Upper lobe of left lung (tissue), 4 donors: ENCODE measurements at regions not wholly inside any gene's neighbourhood (a gene's known extent, or its start where the extent isn't known, plus 50 kb on each side); places are given as distances from the start of the nearest gene placed in this dataset.

ENCODE experiments used
- EP300 ChIP-seq, 4 donors: sonication (generic); formaldehyde crosslinking; IDR thresholded peaks; one replicate each; pipeline ENCODE4 v1.5.1; 2017; ENCODE audit warnings: antibody characterized with exemption in 4 of 4, control low read depth in 2 of 4
- POLR2A ChIP-seq, 4 donors: fragments of 450-650 bp; IDR thresholded peaks; one replicate each; pipeline ENCODE4 v1.5.1; 2016 to 2017; ENCODE audit warnings: antibody characterized with exemption in 4 of 4, mild to moderate bottlenecking in 2 of 4
- POLR2AphosphoS5 ChIP-seq, 2 donors: sonication (generic); formaldehyde crosslinking; IDR thresholded peaks; one replicate each; pipeline ENCODE4 v1.5.1; 2017; ENCODE audit warnings: antibody characterized with exemption in 2 of 2
- TF ChIP-seq, protein P1 (sequence below), 6 experiments: fragments of 450-650 bp in 4 of 6; fragments of 200-600 bp in 2 of 6; sonication (generic) in 2 of 6; IDR thresholded peaks; one replicate each; pipeline ENCODE4 v1.5.1; 2016 to 2019; ENCODE audit warnings: antibody characterized with exemption in 6 of 6

DNA sequence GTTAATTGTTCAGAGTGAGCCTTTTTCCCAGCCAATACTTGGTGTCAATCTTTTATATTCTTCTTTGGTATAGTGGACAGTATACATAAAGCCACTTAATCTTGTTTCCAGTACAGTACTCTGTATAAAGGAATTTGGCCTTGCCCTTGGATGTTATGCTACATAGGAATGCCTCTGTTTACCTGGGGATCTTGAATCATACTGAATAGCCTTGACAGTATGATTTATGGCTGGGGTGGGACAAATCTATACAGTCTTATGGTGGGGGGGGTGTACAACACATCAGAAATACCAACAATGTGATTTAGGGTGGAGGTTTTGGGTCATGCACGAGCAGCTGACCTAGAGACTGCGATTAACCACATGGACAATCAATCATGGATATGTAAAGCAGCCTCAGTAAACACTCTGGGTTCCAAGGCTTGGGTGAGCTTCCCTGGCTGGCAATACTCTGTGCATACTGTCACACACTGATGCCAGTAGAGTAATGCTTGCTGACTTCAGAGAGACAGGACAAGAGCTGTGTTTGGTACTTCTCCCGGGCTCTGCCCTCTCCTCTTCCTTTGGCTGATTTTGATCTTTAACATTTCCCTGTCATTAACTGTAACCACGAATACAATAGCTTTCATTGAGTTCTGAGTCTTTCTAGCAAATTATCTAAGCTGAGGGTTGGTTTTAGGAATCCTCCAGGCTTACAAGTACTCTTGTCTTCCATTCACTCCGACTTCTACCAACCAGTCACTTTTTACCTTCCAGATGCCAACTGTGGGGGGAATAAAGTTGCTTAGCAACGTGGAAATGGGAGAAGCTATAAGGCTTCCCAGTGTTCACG is 84.6 kb downstream of the IARS1 start:
- TF ChIP-seq, protein P1, sequence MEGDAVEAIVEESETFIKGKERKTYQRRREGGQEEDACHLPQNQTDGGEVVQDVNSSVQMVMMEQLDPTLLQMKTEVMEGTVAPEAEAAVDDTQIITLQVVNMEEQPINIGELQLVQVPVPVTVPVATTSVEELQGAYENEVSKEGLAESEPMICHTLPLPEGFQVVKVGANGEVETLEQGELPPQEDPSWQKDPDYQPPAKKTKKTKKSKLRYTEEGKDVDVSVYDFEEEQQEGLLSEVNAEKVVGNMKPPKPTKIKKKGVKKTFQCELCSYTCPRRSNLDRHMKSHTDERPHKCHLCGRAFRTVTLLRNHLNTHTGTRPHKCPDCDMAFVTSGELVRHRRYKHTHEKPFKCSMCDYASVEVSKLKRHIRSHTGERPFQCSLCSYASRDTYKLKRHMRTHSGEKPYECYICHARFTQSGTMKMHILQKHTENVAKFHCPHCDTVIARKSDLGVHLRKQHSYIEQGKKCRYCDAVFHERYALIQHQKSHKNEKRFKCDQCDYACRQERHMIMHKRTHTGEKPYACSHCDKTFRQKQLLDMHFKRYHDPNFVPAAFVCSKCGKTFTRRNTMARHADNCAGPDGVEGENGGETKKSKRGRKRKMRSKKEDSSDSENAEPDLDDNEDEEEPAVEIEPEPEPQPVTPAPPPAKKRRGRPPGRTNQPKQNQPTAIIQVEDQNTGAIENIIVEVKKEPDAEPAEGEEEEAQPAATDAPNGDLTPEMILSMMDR (IDR thresholded peaks at IDR 0.05), result no peak
- TF ChIP-seq POLR2A (IDR thresholded peaks at IDR 0.05) (no peak), POLR2AphosphoS5 (IDR thresholded peaks at IDR 0.05) (no peak), EP300 (IDR thresholded peaks at IDR 0.05) (no peak)
